WTC11 (cell line): ENCODE measurements at regions not wholly inside any gene's neighbourhood (a gene's known extent, or its start where the extent isn't known, plus 50 kb on each side); places are given as distances from the start of the nearest gene placed in this dataset.

ENCODE experiments used
- ATAC-seq: fragments of 200-7000 bp; cut with Tn5 transposase; 2 replicates; pipeline ENCODE4 v1.10.0; 2021; ENCODE audit warnings: mild to moderate bottlenecking, moderate library complexity
- CTCF ChIA-PET: fragments of 300-600 bp; sonication (Branson Sonifier 250); formaldehyde crosslinking; loops from one replicate; lab custom pipeline; 2021; ENCODE audit warnings: antibody characterized with exemption; lab: Charles Lee
- POLR2A ChIA-PET: fragments of 350-600 bp; sonication (Branson Sonifier 250); formaldehyde crosslinking; loops from one replicate; lab custom pipeline; 2021; ENCODE audit warnings: antibody characterized with exemption; lab: Charles Lee
- DNase-seq: peaks from one replicate; pipeline ENCODE4 v3.0.0; 2021; ENCODE audit warnings: low spot score
- H3K27ac Mint-ChIP-seq: 2 replicates; pipeline ENCODE4 v1.8.0; 2021; ENCODE audit warnings: mixed read lengths
- H3K27me3 Mint-ChIP-seq: 2 replicates; pipeline ENCODE4 v1.8.0; 2021; ENCODE audit warnings: low read depth, mild to moderate bottlenecking, moderate library complexity, mixed read lengths
- H3K36me3 Mint-ChIP-seq: 2 replicates; pipeline ENCODE4 v1.8.0; 2021; ENCODE audit warnings: mixed read lengths
- H3K4me1 Mint-ChIP-seq: 2 replicates; pipeline ENCODE4 v1.8.0; 2022; ENCODE audit warnings: mixed read lengths
- H3K4me3 Mint-ChIP-seq: 2 replicates; pipeline ENCODE4 v1.8.0; 2021; ENCODE audit warnings: mild to moderate bottlenecking, moderate library complexity, mixed read lengths
- H3K9me3 Mint-ChIP-seq: 2 replicates; pipeline ENCODE4 v1.8.0; 2021; ENCODE audit warnings: mixed read lengths
- CREB1 ChIP-seq: sonication (generic); formaldehyde crosslinking; IDR thresholded peaks from 2 replicates; pipeline ENCODE4 v1.8.0; 2023; ENCODE audit warnings: mild to moderate bottlenecking, missing genetic modification reagents
- CREM ChIP-seq: sonication (generic); formaldehyde crosslinking; IDR thresholded peaks from 2 replicates; pipeline ENCODE4 v1.8.1; 2022; ENCODE audit warnings: mild to moderate bottlenecking, missing genetic modification reagents, moderate library complexity
- CTCF ChIP-seq: fragments of 200-600 bp; IDR thresholded peaks from 2 replicates; pipeline ENCODE4 v1.8.0; 2022; ENCODE audit warnings: antibody characterized with exemption
- E2F1 ChIP-seq: sonication (generic); formaldehyde crosslinking; IDR thresholded peaks from 2 replicates; pipeline ENCODE4 v1.8.0; 2022; ENCODE audit warnings: mild to moderate bottlenecking, missing genetic modification reagents
- ELF4 ChIP-seq: sonication (generic); formaldehyde crosslinking; IDR thresholded peaks from 2 replicates; pipeline ENCODE4 v1.8.1; 2022; ENCODE audit warnings: low read depth, mild to moderate bottlenecking, moderate library complexity, missing genetic modification reagents
- NFYB ChIP-seq: sonication (generic); formaldehyde crosslinking; conservative IDR thresholded peaks from 2 replicates; pipeline ENCODE4 v1.8.0; 2022; ENCODE audit warnings: low read depth, missing genetic modification reagents
- OVOL2 ChIP-seq: fragments of 250-450 bp; sonication (Bioruptor Pico); IDR thresholded peaks from 2 replicates; pipeline ENCODE4 v1.9.0; 2021; ENCODE audit warnings: mild to moderate bottlenecking, borderline replicate concordance
- RORB ChIP-seq: fragments of 250-450 bp; sonication (Bioruptor Pico); IDR thresholded peaks from 2 replicates; pipeline ENCODE4 v1.9.0; 2021; ENCODE audit warnings: mild to moderate bottlenecking
- SMAD4 ChIP-seq: sonication (generic); formaldehyde crosslinking; IDR thresholded peaks from 2 replicates; pipeline ENCODE4 v1.8.0; 2022; ENCODE audit warnings: mild to moderate bottlenecking, missing genetic modification reagents
- SOX15 ChIP-seq: fragments of 250-450 bp; sonication (Bioruptor Pico); IDR thresholded peaks from 2 replicates; pipeline ENCODE4 v1.9.0; 2021; ENCODE audit warnings: mild to moderate bottlenecking
- USF2 ChIP-seq: sonication (generic); formaldehyde crosslinking; IDR thresholded peaks from 2 replicates; pipeline ENCODE4 v1.8.1; 2023; ENCODE audit warnings: mild to moderate bottlenecking, missing genetic modification reagents, moderate library complexity
- ZBTB43 ChIP-seq: sonication (generic); formaldehyde crosslinking; IDR thresholded peaks from 2 replicates; pipeline ENCODE4 v1.8.1; 2023; ENCODE audit warnings: mild to moderate bottlenecking, missing genetic modification reagents
- ZNF138 ChIP-seq: sonication (generic); formaldehyde crosslinking; conservative IDR thresholded peaks from 2 replicates; pipeline ENCODE4 v1.8.1; 2022; ENCODE audit warnings: mild to moderate bottlenecking, moderate library complexity, missing genetic modification reagents
- TF ChIP-seq, protein P1 (sequence below): sonication (generic); formaldehyde crosslinking; IDR thresholded peaks from 2 replicates; pipeline ENCODE4 v1.8.1; 2022; ENCODE audit warnings: low read depth, mild to moderate bottlenecking, moderate library complexity, missing genetic modification reagents, borderline replicate concordance
- TF ChIP-seq, protein P2 (sequence below): sonication (generic); formaldehyde crosslinking; IDR thresholded peaks from 2 replicates; pipeline ENCODE4 v1.8.0; 2022; ENCODE audit warnings: missing genetic modification reagents
- TF ChIP-seq, protein P3 (sequence below): sonication (generic); formaldehyde crosslinking; IDR thresholded peaks from 2 replicates; pipeline ENCODE4 v1.8.1; 2022; ENCODE audit warnings: low read depth, missing genetic modification reagents, borderline replicate concordance
- TF ChIP-seq, protein P4 (sequence below): sonication (generic); formaldehyde crosslinking; IDR thresholded peaks from 2 replicates; pipeline ENCODE4 v1.8.0; 2023; ENCODE audit warnings: missing genetic modification reagents
- TF ChIP-seq, protein P5 (sequence below): sonication (generic); formaldehyde crosslinking; IDR thresholded peaks from 2 replicates; pipeline ENCODE4 v1.8.1; 2023; ENCODE audit warnings: mild to moderate bottlenecking, moderate library complexity, missing genetic modification reagents

GRCh38 chr6:134415656-134416055 lies 97.7 kb upstream of the SGK1 start:
- Mint-ChIP-seq H3K4me3 (no peak overlapping the region), H3K36me3 (peaks cover 23% of the 10 kb centered on the region), H3K27me3 (peaks cover 5% of the 10 kb centered on the region; the same call in 1 of the 2 replicates), H3K27ac (no peak overlapping the region), H3K4me1 (peaks cover 6% of the 10 kb centered on the region)
- no peak for DNase-seq
- POLR2A ChIA-PET: no interaction called here
- CTCF ChIA-PET: no interaction called here
- TF ChIP-seq ZBTB43 (CRISPR knock-in tag) (no peak), CTCF (no peak), ZNF138 (CRISPR knock-in tag) (no peak), OVOL2 (CRISPR knock-in tag) (no peak), E2F1 (CRISPR knock-in tag) (no peak), SOX15 (CRISPR knock-in tag) (no peak), RORB (no peak), SMAD4 (CRISPR knock-in tag) (no peak), ELF4 (CRISPR knock-in tag) (no peak), CREM (CRISPR knock-in tag) (no peak), NFYB (no peak), USF2 (CRISPR knock-in tag) (no peak), CREB1 (no peak)
- TF ChIP-seq, protein P1, sequence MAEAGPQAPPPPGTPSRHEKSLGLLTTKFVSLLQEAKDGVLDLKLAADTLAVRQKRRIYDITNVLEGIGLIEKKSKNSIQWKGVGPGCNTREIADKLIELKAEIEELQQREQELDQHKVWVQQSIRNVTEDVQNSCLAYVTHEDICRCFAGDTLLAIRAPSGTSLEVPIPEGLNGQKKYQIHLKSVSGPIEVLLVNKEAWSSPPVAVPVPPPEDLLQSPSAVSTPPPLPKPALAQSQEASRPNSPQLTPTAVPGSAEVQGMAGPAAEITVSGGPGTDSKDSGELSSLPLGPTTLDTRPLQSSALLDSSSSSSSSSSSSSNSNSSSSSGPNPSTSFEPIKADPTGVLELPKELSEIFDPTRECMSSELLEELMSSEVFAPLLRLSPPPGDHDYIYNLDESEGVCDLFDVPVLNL (CRISPR knock-in tag): no peak
- TF ChIP-seq, protein P2, sequence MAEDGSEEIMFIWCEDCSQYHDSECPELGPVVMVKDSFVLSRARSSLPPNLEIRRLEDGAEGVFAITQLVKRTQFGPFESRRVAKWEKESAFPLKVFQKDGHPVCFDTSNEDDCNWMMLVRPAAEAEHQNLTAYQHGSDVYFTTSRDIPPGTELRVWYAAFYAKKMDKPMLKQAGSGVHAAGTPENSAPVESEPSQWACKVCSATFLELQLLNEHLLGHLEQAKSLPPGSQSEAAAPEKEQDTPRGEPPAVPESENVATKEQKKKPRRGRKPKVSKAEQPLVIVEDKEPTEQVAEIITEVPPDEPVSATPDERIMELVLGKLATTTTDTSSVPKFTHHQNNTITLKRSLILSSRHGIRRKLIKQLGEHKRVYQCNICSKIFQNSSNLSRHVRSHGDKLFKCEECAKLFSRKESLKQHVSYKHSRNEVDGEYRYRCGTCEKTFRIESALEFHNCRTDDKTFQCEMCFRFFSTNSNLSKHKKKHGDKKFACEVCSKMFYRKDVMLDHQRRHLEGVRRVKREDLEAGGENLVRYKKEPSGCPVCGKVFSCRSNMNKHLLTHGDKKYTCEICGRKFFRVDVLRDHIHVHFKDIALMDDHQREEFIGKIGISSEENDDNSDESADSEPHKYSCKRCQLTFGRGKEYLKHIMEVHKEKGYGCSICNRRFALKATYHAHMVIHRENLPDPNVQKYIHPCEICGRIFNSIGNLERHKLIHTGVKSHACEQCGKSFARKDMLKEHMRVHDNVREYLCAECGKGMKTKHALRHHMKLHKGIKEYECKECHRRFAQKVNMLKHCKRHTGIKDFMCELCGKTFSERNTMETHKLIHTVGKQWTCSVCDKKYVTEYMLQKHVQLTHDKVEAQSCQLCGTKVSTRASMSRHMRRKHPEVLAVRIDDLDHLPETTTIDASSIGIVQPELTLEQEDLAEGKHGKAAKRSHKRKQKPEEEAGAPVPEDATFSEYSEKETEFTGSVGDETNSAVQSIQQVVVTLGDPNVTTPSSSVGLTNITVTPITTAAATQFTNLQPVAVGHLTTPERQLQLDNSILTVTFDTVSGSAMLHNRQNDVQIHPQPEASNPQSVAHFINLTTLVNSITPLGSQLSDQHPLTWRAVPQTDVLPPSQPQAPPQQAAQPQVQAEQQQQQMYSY: no peak
- TF ChIP-seq, protein P3, sequence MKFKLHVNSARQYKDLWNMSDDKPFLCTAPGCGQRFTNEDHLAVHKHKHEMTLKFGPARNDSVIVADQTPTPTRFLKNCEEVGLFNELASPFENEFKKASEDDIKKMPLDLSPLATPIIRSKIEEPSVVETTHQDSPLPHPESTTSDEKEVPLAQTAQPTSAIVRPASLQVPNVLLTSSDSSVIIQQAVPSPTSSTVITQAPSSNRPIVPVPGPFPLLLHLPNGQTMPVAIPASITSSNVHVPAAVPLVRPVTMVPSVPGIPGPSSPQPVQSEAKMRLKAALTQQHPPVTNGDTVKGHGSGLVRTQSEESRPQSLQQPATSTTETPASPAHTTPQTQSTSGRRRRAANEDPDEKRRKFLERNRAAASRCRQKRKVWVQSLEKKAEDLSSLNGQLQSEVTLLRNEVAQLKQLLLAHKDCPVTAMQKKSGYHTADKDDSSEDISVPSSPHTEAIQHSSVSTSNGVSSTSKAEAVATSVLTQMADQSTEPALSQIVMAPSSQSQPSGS (CRISPR knock-in tag): no peak
- TF ChIP-seq, protein P4, sequence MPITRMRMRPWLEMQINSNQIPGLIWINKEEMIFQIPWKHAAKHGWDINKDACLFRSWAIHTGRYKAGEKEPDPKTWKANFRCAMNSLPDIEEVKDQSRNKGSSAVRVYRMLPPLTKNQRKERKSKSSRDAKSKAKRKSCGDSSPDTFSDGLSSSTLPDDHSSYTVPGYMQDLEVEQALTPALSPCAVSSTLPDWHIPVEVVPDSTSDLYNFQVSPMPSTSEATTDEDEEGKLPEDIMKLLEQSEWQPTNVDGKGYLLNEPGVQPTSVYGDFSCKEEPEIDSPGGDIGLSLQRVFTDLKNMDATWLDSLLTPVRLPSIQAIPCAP (CRISPR knock-in tag): no peak
- TF ChIP-seq, protein P5, sequence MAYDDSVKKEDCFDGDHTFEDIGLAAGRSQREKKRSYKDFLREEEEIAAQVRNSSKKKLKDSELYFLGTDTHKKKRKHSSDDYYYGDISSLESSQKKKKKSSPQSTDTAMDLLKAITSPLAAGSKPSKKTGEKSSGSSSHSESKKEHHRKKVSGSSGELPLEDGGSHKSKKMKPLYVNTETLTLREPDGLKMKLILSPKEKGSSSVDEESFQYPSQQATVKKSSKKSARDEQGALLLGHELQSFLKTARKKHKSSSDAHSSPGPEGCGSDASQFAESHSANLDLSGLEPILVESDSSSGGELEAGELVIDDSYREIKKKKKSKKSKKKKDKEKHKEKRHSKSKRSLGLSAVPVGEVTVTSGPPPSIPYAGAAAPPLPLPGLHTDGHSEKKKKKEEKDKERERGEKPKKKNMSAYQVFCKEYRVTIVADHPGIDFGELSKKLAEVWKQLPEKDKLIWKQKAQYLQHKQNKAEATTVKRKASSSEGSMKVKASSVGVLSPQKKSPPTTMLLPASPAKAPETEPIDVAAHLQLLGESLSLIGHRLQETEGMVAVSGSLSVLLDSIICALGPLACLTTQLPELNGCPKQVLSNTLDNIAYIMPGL (CRISPR knock-in tag): no peak
- TF ChIP-seq, all 79 proteins: peak for 0
- ATAC-seq: no peak
- peaks cover 27% of the 10 kb centered on the region for H3K9me3 Mint-ChIP-seq
